ENCODE measurements at regions not wholly inside any gene's neighbourhood (a gene's known extent, or its start where the extent isn't known, plus 50 kb on each side); places are given as distances from the start of the nearest gene placed in this dataset.

GRCh38 chr2:59830601-59831000, 722.9 kb downstream of the BCL11A start (continued):
- TF ChIP-seq FOSL1 (IDR thresholded peaks at IDR 0.05; ENCODE audit: insufficient read depth, low read depth, low read length): no peak
- no peak for TF ChIP-seq TCF12 (IDR thresholded peaks at IDR 0.05; ENCODE audit: low read depth, low read length)
- no peak for TF ChIP-seq POLR2A (IDR thresholded peaks at IDR 0.05; ENCODE audit: control extremely low read depth in 1 of 2, low read depth in 2 of 2, low read length in 2 of 2)
- no peak for TF ChIP-seq EP300 (IDR thresholded peaks at IDR 0.05; ENCODE audit: borderline replicate concordance in 1 of 2, low read depth in 2 of 2, low read length in 2 of 2)
- no peak for TF ChIP-seq CBX8 (IDR thresholded peaks at IDR 0.05; ENCODE audit: borderline replicate concordance, low read depth, low read length)
- no peak for TF ChIP-seq BCL11A (IDR thresholded peaks at IDR 0.05; ENCODE audit: low read depth in 2 of 2, low read length in 2 of 2)
